Embryonic facial prominence (tissue), 1 donor: ENCODE measurements at regions not wholly inside any gene's neighbourhood (a gene's known extent, or its start where the extent isn't known, plus 50 kb on each side); places are given as distances from the start of the nearest gene placed in this dataset.

ENCODE experiments used
- DNase-seq: peaks from one replicate; pipeline ENCODE4 v3.0.0-alpha.2; 2016; ENCODE audit errors: extremely low spot score

DNA sequence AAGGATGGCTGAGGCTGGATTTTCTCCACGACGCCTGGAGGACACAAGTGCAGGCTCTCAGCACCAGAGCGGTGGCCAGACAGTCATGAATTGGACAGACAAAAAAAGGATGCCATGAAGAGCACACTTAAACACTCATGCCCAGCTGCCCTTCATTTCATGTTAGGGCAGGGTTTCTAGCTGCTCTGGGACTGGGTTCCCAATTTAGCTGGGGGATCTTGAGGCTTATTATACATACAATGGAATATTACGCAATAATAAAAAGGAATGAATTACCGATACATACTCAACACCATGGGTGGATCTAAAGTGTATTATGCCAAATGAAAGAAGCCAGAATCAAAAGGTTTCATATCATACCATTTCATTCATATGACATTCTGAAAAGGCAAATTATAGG is 512.1 kb upstream of the LRRC4C start:
- no peak for DNase-seq

DNA sequence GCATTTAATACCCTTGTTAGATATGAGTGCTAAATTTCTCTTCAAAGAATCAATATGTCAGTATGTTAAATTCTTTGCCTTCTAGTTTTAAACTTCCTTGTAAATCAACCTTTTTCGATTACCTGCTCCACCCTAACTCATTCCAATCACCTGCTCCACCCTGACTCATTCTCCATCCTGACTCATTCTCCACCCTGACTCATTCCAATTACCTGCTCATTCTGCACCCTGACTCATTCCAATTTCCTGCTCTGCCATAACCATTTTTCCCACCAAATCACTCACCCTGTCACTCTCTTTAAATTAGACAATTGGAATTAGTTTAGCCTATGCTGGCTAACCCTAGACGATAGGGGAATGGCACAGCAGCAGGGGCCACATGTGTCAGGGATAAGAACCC is 519.5 kb upstream of the LRRC4C start:
- no peak for DNase-seq

DNA sequence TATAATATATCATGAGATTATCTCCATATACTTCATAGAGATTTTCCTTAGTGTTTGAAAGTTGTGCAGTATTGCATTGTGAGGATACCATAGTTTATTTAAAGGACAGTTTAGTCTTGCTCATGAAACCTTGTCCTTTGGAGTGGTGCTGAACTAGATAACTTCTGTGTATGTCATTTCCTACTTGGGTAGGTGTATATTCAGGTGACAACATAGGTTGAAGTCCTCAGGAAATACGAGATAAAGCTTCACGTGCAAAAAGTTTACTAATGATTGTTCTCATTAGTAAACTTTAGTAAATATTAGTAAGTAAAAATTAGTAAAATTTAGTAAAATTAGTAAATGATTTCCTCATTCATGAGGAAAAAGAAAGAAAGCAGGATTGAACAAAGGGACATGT is 521.3 kb upstream of the LRRC4C start:
- no peak for DNase-seq

DNA sequence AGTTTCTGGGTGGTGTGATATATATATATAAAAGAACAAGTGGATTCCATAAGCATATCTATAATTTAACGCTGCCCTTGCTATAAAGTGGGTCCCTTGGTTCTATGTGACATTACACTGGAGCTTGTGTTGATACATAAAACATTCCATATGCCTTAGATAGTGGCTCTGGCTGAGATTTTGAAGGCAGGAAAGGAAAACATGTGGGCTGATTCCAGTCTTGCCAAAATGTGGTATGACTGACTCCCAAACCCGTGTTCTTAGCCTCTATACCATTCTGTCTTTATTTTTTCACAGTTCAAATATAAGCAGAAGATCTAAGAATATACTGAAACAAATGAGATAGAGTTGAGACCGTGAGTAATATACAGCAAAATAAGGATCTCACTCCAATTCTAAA is 522.8 kb upstream of the LRRC4C start:
- no peak for DNase-seq

DNA sequence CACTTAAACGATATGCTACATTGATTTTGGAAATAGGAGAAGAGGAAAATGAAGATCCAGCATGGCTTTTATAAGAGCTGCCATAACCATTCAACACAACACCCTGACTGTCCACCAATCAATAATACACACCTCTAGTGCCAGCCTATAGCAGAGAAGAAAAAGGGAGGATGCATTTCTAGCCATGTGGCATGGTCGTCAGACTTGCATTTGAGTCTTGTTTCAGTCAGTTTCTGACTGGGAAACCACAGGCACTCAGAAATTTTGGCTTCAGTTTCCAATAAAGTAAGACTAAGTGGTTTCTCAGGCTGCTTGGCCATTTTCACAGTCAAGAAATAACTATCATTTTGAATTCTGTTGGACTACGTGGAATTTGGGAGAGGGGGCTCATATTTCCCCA is 523.5 kb upstream of the LRRC4C start:
- no peak for DNase-seq

DNA sequence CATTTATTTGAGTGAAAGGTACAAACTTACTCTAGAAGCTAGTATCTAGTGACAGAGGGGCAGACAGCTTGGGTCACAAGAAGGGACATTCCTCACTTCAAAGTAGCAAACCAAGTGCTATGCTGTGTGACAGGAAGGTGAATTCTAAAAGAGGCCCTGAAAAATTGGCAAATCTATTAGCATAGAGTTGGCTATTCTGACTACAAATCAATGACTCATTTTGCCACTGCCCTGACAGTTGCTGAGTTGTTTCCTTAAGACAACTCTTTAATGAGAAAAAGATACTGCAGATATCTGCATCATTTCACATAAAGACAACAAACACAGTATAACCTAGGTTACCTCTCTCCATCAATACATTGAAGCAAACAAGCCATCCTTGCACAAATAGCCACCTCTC is 524.0 kb upstream of the LRRC4C start:
- DNase-seq, result no peak

DNA sequence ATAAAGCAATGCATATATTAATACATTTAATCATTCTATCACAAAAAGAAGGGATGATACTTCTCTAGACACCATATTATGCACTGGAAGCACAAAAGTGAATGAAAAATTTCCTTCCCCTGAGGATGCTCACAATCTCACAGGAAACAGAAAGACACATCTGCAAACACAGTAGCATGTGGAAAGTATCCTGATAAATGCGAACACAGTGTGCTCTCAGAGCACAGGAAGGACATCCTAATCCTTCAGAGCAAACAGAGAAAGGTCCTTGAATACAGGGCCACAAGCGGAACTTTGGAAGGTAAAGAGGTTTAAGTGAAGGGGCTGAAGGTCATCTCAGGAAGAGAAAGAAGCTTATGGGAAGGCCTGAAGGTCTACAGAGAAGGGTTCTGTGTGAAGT is 524.6 kb upstream of the LRRC4C start:
- no peak for DNase-seq

DNA sequence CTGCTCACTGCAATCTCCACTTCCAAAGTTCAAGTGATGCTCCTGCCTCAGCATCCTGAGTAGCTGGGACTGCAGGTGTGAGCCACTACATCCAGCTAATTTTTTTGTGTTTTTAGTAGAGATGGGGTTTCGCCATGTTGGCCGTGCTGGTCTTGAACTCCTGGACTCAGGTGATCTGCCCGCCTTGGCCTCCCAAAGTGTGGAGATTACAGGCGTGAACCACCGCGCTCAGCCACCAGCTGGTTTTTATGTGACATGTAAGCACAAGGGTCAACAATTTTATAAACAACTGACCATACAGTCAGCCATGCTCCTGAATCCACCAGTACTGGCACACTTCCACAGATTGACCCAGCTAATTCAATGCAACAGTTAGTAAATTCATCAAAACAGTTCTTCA is 526.3 kb upstream of the LRRC4C start:
- DNase-seq, result no peak

DNA sequence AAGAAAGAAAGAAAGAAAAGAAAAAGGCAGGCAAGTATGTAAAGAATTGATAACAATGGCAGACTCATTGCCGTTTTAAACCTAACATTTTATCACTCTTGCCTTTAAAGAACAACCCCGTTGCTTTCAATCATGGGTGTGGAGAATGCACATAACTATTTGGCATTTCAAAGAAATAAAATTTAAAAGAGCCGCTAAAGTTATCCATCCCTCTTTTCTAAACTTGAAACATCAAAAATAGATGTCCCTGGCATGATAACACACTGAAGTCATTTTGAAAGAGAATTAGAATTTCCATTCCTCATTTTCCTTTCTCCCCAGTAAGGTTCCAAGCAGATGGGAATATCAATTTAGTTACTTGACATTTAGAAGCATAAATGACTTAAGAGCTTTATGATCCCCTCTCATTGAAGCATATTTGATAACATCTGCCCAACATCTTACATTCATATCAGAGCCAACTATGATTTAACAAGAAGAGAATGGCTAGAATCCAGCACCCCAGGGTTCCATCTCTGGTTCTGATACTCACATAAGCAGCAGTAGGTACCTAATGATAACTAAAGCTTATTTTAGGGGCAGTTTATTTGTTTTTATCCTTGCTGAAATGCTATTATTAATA is 529.6 kb upstream of the LRRC4C start:
- DNase-seq, result no peak

DNA sequence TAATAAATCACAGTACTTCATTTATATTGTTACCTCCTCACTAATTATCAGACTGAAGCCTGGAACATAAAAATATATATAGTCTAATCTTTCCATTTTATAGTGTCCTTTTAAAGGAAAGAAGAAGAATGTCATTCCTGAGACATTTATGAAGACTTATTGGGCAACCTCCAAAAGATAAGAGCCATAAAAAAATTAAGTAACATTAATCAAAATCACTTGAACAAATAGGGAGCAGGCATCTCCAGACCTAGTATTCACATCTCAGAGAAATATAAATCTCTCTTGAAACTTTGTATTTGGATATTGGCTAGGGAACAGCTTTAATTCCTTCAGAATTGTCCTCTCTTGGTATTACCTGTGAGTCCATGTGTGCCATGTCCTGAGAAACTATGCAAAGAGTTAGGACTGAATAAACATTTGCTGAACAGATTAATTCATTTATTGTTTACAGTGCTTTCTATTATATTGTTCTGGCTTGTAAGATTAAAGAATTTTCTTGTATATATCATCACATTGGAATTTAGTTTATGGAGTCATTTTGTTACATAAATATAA is 530.5 kb upstream of the LRRC4C start:
- DNase-seq, result no peak

DNA sequence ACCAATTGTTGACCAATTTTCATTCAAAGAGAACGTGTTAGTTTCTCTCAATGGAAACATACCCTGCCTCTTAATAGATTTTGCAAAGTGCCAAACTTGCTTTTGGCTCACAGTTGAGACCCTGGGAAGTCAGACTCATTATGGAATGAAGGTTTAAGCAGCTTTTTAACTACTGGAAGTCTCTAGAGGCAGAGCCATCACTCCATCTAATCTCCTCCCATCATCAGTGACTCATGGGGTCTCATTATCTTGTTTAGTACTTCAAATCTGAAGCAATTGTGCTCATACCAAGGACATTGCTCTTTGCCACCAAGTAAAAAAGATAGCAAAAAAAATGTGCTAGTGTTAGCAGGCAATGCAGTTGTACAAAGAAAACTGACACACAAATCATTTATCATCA is 537.1 kb upstream of the LRRC4C start:
- DNase-seq, result no peak

DNA sequence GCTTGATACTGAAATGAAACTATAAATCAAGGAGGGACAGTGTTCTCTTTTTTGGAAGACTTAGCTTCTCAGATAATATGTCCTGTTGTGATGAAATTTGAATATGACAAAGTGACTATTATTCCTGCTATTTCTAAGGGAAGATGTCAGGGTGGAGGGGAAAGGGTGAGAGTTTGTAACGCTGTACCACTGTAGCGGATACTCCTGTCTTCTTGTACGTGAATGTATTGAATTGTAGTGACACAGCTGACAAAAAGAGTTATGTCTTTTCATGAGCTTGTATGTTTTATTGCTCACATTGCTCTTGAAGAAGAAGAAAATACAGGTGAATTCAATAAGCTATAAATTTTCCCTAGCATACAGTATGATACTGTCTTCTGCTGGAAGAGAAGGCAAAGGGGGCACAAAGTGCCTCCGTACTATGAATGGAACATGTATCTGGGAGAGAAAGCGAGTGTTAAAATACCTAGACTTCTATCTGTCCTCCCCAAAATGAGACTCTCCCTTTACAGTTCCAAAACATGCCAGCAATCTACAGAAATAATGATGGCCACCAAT is 538.5 kb upstream of the LRRC4C start:
- DNase-seq, result no peak

DNA sequence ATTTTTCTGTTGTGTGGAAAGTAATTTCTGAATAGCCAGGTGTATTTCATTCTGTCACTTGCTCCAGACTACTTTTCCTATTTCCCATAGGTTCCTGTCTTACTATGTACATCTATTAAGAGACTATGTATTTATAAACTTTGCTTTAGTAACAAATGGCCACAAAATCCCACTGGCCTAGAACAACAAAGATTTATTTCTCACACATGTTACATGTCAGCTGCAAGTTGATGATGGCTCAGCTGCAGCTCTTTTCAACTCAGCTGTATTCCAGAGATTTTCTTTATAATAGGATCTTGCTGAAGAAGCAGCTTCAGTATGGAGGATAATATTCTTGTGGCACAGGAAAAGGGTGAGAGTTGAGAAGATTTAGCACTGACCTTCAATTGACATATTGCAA is 539.6 kb upstream of the LRRC4C start:
- DNase-seq, result no peak

DNA sequence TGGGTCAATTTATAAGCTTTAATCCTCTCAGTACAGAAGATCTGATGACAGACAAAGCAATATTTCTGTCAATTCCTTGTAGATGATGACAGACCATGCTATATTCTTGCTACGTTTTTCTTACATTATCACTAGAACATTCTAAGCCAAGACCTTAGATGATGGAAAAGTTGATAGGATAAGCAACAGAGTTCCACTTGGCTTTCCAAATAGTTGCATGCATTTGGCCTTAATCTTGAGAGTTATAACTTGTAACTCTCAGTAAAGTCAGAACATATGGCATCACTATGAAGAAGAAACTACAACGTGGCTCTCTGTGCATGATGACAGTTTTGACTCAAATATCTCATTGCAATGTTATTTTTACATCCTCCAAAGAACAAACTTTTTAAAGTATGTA is 544.3 kb upstream of the LRRC4C start:
- DNase-seq, result no peak

DNA sequence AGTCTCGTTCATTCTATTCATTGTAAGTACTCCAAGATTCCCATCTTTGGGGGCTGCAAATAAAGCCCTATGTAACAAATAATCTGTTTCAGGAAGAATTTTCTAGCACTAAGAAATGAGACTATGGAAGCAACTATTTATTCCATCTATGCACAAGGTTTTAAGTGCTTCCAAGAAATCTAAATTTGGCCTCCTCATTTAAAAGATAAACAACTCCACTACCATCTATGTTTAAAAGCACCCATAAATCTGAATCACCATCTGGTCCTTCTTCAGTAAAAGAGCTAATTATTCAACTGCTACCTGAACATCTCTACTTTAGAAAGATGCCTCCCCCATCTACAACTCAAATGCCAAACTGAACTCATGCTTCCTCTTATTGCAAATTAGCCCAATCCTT is 547.3 kb upstream of the LRRC4C start:
- DNase-seq, result no peak

DNA sequence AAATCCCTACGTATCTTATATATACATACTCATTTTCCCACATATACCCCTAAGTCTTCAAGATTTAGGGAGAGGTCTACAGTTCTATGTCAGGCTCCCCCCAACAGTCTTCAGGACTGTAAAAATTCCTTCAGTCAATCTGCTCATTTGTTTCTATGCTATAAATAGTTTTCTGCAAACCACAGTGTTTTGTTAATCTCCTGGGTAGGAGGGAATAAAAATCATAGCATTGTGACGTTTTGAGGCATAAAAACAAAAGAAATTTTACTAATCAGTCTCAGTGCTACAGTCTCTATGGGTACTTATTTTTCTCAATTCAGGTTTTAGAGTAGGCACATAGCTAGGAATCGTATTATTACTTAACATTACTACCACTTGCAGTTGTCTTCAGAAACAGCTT is 552.8 kb upstream of the LRRC4C start:
- DNase-seq, result no peak

DNA sequence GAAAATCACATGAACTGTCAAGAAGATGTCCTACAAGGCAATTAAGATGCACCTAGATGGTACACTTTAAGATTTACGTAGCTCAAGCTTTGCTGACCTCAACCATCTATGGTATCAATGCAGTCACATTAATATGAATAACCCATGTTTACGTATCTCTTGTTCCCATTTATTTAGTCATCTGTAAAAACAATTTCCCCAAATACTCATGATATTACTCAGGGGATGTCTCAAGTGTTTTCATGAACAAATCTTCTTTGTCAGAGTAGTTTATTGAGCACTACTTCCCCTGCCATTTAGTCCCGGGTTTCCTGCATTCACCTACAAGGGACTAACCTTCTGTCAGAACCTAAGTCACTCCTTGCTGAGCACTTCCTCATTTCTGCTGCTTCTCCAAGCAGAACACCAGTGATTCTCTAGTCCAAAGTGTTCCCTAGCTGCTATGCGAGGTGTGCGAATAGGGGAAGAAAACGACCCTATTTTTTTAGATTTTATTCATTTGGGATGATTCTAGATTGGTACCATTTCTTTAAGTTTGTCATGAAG is 554.3 kb upstream of the LRRC4C start:
- no peak for DNase-seq

DNA sequence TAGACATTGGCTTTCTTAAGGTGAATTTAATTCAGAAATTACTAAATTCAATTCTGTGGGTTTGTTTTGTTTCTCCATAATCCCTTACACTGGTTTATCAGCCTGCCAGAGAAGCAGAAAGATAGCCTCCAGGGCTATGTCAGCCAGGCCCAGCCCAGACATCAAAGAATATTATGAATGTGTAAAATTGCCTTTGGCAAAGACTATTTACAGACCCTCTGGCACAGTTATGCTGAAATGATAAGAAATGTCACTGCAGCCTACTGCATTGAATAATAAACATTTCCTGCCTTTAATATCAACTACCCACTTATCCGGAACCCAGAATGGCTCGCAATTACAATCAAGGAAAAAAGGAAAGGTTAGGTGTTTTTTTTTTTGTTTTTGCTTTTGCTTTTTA is 562.5 kb upstream of the LRRC4C start:
- DNase-seq, result no peak

DNA sequence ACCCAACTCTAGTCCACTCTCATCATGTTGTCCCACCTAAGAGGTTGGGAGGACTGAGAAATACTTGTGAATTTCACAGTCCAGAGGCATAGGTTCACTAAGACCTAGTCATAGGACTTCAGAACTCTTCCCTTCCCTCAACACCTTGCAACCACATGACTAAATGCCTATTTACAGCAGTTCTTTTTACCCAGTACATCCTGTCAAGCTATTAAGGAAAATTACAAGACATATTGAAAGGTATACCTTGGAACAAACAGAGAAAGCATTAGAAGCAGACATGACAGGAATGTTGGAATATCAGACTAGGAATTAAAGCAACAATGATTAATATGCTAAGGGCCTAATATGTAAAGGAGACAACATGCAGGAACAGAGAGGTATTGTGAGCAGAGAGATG is 563.8 kb upstream of the LRRC4C start:
- no peak for DNase-seq

DNA sequence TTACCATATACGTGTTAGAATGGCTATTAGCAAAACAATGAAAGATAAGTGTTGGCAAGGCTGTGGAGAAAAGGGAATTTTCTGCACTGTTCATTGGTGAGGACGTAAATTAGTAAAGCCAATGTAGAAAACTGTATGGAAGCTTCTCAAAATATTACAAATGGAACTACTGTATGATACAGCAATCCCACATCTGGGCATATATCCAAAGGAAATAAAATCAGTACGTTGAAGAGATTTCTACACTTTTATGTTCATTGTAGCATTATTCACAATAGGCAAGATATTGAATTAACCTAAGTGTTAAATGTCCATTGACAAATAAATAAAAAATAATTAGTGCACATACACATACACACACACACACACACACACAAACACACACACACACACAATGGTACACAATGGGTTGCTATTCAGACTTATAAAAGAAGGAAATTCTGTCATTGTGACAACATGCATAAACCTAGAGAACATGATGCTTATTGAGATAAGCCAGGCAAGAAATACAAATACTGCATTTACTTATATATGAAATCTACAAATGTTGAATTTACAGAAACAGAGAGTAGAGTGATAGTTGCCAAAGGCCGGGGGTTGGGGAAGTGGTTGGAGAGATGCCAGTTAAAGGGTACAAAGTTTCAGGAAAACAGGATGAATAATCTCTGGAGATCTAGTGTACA is 565.8 kb upstream of the LRRC4C start:
- DNase-seq, result no peak

DNA sequence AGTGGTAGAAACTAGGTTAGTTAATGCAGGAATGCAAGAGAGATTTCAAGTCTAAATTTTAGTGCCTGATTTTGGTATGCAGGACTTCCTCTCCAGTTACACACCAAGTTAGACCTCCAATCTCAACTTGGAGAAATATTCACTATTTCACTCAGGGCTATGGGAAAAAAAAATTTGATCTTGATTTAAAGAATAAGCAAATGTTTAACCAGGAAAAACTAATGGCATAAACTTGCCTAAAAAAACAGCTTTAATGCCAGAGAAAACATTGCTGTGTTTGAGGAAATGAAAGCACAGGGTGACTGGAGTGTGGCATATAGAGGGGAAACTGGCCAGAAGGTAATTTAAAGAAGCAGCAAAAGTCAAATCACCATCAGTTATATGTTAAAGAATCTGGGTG is 575.4 kb upstream of the LRRC4C start:
- DNase-seq, result no peak

DNA sequence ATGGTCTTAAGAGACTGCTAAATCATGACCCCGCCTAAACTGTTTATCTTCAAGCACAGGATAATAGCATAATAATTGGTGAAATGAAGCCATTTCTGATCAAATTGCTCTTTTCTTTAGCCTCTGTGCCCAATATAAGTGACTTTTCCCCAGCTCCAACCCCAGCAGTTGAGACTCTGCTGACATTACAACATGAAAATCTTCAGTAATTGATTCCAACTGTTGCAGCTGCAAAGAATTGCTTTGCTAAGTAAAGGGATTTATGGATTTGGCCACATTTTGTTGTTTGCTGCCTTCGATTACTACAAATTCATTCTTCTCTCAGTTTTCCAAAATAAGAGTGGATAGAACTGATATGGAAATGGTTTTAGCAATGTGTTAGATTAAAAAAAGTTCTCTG is 576.7 kb upstream of the LRRC4C start:
- no peak for DNase-seq

DNA sequence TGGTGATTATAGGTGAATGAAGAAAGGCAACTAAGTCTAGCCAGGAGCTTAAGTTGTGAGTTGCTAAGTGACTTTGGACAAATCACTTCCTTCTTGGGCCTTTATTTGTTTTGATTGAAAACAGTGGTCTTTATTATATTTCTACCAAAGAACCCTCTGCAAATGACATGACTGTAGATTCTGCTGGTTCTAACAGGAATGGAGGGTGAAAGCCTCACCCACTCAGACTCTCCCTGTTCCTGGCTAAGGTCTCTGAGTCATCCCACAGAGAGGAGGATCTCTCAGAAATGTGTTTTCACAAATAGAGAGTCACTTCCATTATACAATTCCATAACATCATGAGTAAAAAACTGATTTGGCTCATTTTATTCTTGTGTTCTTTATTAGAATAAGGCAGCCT is 583.9 kb upstream of the LRRC4C start:
- DNase-seq, result no peak
